Upper lobe of left lung (tissue), 4 donors: ENCODE measurements at regions not wholly inside any gene's neighbourhood (a gene's known extent, or its start where the extent isn't known, plus 50 kb on each side); places are given as distances from the start of the nearest gene placed in this dataset.

Experiments
- EP300 ChIP-seq, 4 donors: sonication (generic); formaldehyde crosslinking; IDR thresholded peaks; one replicate each; pipeline ENCODE4 v1.5.1; 2017; ENCODE audit warnings: antibody characterized with exemption in 4 of 4, control low read depth in 2 of 4
- POLR2A ChIP-seq, 4 donors: fragments of 450-650 bp; IDR thresholded peaks; one replicate each; pipeline ENCODE4 v1.5.1; 2016 to 2017; ENCODE audit warnings: antibody characterized with exemption in 4 of 4, mild to moderate bottlenecking in 2 of 4
- TF ChIP-seq, protein P1 (sequence below), 6 experiments: fragments of 450-650 bp in 4 of 6; fragments of 200-600 bp in 2 of 6; sonication (generic) in 2 of 6; IDR thresholded peaks; one replicate each; pipeline ENCODE4 v1.5.1; 2016 to 2019; ENCODE audit warnings: antibody characterized with exemption in 6 of 6

GRCh38 chr12:113756609-113757008 lies 209.5 kb downstream of the RBM19 start:
- TF ChIP-seq, protein P1, sequence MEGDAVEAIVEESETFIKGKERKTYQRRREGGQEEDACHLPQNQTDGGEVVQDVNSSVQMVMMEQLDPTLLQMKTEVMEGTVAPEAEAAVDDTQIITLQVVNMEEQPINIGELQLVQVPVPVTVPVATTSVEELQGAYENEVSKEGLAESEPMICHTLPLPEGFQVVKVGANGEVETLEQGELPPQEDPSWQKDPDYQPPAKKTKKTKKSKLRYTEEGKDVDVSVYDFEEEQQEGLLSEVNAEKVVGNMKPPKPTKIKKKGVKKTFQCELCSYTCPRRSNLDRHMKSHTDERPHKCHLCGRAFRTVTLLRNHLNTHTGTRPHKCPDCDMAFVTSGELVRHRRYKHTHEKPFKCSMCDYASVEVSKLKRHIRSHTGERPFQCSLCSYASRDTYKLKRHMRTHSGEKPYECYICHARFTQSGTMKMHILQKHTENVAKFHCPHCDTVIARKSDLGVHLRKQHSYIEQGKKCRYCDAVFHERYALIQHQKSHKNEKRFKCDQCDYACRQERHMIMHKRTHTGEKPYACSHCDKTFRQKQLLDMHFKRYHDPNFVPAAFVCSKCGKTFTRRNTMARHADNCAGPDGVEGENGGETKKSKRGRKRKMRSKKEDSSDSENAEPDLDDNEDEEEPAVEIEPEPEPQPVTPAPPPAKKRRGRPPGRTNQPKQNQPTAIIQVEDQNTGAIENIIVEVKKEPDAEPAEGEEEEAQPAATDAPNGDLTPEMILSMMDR (IDR thresholded peaks at IDR 0.05): no peak
- TF ChIP-seq POLR2A (IDR thresholded peaks at IDR 0.05): no peak
- no peak for TF ChIP-seq EP300 (IDR thresholded peaks at IDR 0.05)
